Stimulated activated naive B cell treated with anti-CD40 and anti-IgM and Interleukin-4, amounts not matched to agents 10 μg/mL and 1 μg/mL and 100 μg/mL, for 72 hours (primary cell): ENCODE measurements at regions not wholly inside any gene's neighbourhood (a gene's known extent, or its start where the extent isn't known, plus 50 kb on each side); places are given as distances from the start of the nearest gene placed in this dataset.
"Not testable (repeated sequence)": the region's sequence is repeated elsewhere in the genome, so short reads cannot be mapped to it uniquely, and the experiment has no call there.

Experiments
- ATAC-seq, 2 donors: fragments of 150-1000 bp; cut with Tn5 transposase; replicated peaks; 2 replicates each; pipeline ENCODE4 v1.10.0; 2021; ENCODE audit warnings: moderate library complexity in 1 of 2
- DNase-seq: peaks from one replicate; pipeline ENCODE4 v3.0.0; 2021
- H3K27ac Mint-ChIP-seq: one replicate; pipeline ENCODE4 v1.8.0; 2022; ENCODE audit warnings: mild to moderate bottlenecking, mixed read lengths
- H3K27me3 Mint-ChIP-seq, 2 donors: one replicate each; pipeline ENCODE4 v1.8.0; 2022; ENCODE audit warnings: mixed read lengths in 2 of 2
- H3K36me3 Mint-ChIP-seq, 2 donors: one replicate each; pipeline ENCODE4 v1.8.0; 2022; ENCODE audit warnings: mixed read lengths in 2 of 2, mild to moderate bottlenecking in 1 of 2
- H3K4me1 Mint-ChIP-seq, 2 donors: one replicate each; pipeline ENCODE4 v1.8.0; 2022; ENCODE audit warnings: mixed read lengths in 2 of 2, mild to moderate bottlenecking in 1 of 2
- H3K4me3 Mint-ChIP-seq, 2 donors: one replicate each; pipeline ENCODE4 v1.8.0; 2022; ENCODE audit warnings: mild to moderate bottlenecking in 2 of 2, mixed read lengths in 2 of 2, moderate library complexity in 1 of 2
- H3K9me3 Mint-ChIP-seq, 2 donors: one replicate each; pipeline ENCODE4 v1.8.0; 2022; ENCODE audit warnings: mixed read lengths in 2 of 2, mild to moderate bottlenecking in 1 of 2

GRCh38 chr5:89849830-89850512, 559.6 kb downstream of the CETN3 start:
- H3K36me3 Mint-ChIP-seq, result no peaks in the 10 kb centered on the region
- peaks cover 4 to 5% of the 10 kb centered on the region in 2 donors for H3K4me1 Mint-ChIP-seq
- no peaks in the 10 kb centered on the region for H3K9me3 Mint-ChIP-seq
- no peaks in the 10 kb centered on the region for H3K27me3 Mint-ChIP-seq
- ATAC-seq (no peak), DNase-seq (no peak)
- no peak overlapping the region for H3K27ac Mint-ChIP-seq
- no peak overlapping the region for H3K4me3 Mint-ChIP-seq

GRCh38 chr5:89847743-89848142, 561.8 kb downstream of the CETN3 start:
- DNase-seq, result no peak
- H3K4me1 Mint-ChIP-seq, result peaks cover 0 to 6% of the 10 kb centered on the region in 2 donors
- no peaks in the 10 kb centered on the region for H3K27me3 Mint-ChIP-seq
- ATAC-seq, result no peak
- no peaks in the 10 kb centered on the region for H3K9me3 Mint-ChIP-seq
- no peaks in the 10 kb centered on the region for H3K36me3 Mint-ChIP-seq
- H3K4me3 Mint-ChIP-seq, result no peak overlapping the region
- H3K27ac Mint-ChIP-seq, result peak overlapping the region; percentile 4

GRCh38 chr5:89844548-89844947, 565.0 kb downstream of the CETN3 start:
- ATAC-seq (no peak), DNase-seq (no peak)
- no peaks in the 10 kb centered on the region for H3K36me3 Mint-ChIP-seq
- H3K27ac Mint-ChIP-seq, result no peak overlapping the region
- H3K27me3 Mint-ChIP-seq, result no peaks in the 10 kb centered on the region
- H3K4me3 Mint-ChIP-seq, result no peak overlapping the region
- H3K9me3 Mint-ChIP-seq, result no peaks in the 10 kb centered on the region
- peaks cover 0 to 6% of the 10 kb centered on the region in 2 donors for H3K4me1 Mint-ChIP-seq

DNA sequence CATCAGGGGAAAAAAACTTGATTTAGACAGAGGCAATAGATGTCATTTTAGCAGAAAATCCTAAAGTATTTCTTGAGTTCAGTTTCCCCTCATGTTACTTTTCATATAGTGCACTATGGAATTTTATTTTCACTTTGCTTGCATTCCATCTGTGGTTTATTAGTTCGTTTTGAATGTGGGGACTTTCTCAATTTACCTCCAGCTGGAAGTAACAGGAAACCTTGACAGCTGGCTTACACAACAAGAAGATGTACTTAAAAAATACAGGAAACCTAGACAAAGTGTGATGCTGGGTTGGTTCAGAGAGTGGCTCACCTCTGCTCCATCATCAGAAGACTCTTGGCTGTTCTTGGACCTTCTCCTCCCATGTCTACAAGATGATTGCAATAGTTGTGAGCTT, 567.0 kb downstream of the CETN3 start:
- DNase-seq (no peak), ATAC-seq (no peak)
- Mint-ChIP-seq H3K9me3 (no peaks in the 10 kb centered on the region), H3K27me3 (no peaks in the 10 kb centered on the region), H3K27ac (no peak overlapping the region), H3K4me3 (no peak overlapping the region), H3K4me1 (peaks cover 0 to 2% of the 10 kb centered on the region in 2 donors), H3K36me3 (no peaks in the 10 kb centered on the region)

DNA sequence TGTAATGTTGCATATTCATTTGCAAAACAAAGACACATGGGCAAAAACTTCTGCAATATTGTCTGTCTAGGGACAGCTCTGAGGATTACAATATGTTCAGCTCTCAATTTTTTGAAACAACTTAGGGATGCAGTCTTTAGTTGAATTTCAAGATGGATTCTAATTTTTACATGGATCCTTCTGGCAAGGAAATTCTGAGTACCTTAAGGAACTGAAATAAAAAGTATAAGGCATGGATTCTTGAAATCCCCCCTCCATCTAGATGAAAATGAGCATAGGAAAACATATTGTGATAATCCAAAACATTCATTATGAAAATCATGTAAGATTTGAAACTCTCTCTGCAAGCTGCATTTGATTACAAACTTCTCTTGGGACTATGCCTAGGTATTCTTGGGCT, 568.6 kb downstream of the CETN3 start:
- Mint-ChIP-seq H3K27me3 (no peaks in the 10 kb centered on the region), H3K4me1 (peaks cover 0 to 3% of the 10 kb centered on the region in 2 donors), H3K9me3 (peaks cover 5 to 7% of the 10 kb centered on the region in 2 donors), H3K36me3 (peaks cover 2 to 12% of the 10 kb centered on the region in 2 donors), H3K27ac (no peak overlapping the region), H3K4me3 (no peak overlapping the region)
- no peak for ATAC-seq
- DNase-seq, result no peak

DNA sequence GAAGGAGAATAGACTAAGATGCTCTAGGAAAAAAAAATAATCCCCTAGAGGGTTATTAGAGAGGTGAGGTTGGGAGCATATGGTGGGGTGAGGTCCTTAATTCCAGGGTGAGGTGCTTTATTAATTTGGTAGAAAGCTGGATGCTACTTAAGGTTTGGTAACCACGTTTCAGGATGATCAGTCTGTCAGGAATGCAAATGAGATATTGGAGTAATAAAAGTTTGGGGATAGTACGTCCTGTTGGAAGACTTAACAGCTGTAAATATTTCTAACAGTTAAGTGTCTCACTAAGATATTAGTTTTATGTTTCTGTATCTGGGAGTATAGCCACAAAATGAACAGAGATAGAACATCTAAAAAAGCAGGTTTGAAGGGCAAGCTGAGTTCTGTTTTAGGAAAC, 578.9 kb downstream of the CETN3 start:
- Mint-ChIP-seq H3K27ac (no peak overlapping the region), H3K9me3 (peaks cover 0 to 8% of the 10 kb centered on the region in 2 donors), H3K4me1 (peaks cover 6 to 14% of the 10 kb centered on the region in 2 donors), H3K4me3 (no peak overlapping the region), H3K36me3 (peaks cover 3 to 4% of the 10 kb centered on the region in 2 donors), H3K27me3 (peaks cover 0 to 5% of the 10 kb centered on the region in 2 donors)
- DNase-seq (no peak), ATAC-seq (no peak)

DNA sequence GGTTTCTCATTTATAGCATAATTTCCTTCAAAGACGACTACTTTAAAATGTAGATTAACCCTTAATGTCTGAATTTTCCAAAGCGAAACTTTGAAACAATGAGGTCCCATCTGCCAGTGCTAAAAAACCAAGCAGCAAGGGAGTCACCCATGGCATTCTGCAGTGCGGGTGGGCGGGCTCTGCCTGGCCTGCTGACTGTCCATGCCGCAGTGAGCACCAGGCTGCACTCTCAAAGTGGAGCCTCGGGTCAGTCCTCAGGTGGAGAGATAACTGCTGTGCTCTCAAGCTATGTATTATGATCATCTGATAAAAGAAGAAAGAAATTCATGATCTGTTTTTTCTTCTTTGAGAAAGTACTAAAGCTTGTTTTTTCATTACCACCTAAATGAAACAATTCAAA, 581.6 kb downstream of the CETN3 start:
- Mint-ChIP-seq H3K27me3 (no peaks in the 10 kb centered on the region), H3K4me1 (peaks cover 6 to 14% of the 10 kb centered on the region in 2 donors), H3K9me3 (peaks cover 0 to 1% of the 10 kb centered on the region in 2 donors), H3K36me3 (no peaks in the 10 kb centered on the region), H3K27ac (no peak overlapping the region), H3K4me3 (no peak overlapping the region)
- ATAC-seq, result no peak
- DNase-seq, result no peak

GRCh38 chr5:89827359-89827758, 582.2 kb downstream of the CETN3 start:
- Mint-ChIP-seq H3K4me3 (no peak overlapping the region), H3K27ac (no peak overlapping the region), H3K9me3 (peaks cover 0 to 1% of the 10 kb centered on the region in 2 donors), H3K36me3 (no peaks in the 10 kb centered on the region), H3K4me1 (peaks cover 6 to 14% of the 10 kb centered on the region in 2 donors), H3K27me3 (no peaks in the 10 kb centered on the region)
- DNase-seq (no peak), ATAC-seq (peak in 1 of 2 donors; percentile 18)

GRCh38 chr5:89826938-89827337, 582.6 kb downstream of the CETN3 start:
- DNase-seq (no peak), ATAC-seq (peak; percentile 42 to 51)
- H3K4me1 Mint-ChIP-seq, result peaks cover 6 to 14% of the 10 kb centered on the region in 2 donors
- peaks cover 0 to 1% of the 10 kb centered on the region in 2 donors for H3K9me3 Mint-ChIP-seq
- no peaks in the 10 kb centered on the region for H3K27me3 Mint-ChIP-seq
- peak overlapping the region in 1 of 2 donors; percentile 16 for H3K4me3 Mint-ChIP-seq
- H3K36me3 Mint-ChIP-seq, result no peaks in the 10 kb centered on the region
- H3K27ac Mint-ChIP-seq, result peak overlapping the region; percentile 60

GRCh38 chr5:89823046-89823445, 586.5 kb downstream of the CETN3 start:
- Mint-ChIP-seq H3K27ac (no peak overlapping the region), H3K27me3 (no peaks in the 10 kb centered on the region), H3K9me3 (peaks cover 0 to 1% of the 10 kb centered on the region in 2 donors), H3K4me3 (no peak overlapping the region), H3K36me3 (no peaks in the 10 kb centered on the region), H3K4me1 (peaks cover 6 to 14% of the 10 kb centered on the region in 2 donors)
- no peak for DNase-seq
- ATAC-seq, result no peak

DNA sequence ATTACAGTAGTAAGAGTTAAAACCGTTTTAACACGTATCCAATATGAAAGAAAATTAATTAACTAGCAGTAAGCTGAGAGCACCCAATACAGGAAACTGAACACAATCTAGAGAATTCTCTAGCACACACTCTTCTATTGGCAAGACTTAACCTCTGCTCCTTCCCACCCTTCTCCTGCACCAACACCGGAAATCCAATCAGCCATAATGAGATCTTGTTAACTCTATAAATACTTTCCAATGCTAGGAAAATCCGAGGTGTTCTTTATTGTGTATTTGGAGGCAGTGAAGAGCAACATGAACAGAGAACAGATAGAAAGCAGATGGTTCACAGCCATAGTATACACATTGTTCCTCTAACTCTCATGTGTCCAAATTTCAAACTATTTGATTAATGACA, 591.7 kb downstream of the CETN3 start:
- no peak for DNase-seq
- Mint-ChIP-seq H3K9me3 (peaks cover 0 to 5% of the 10 kb centered on the region in 2 donors), H3K27ac (no peak overlapping the region), H3K36me3 (no peaks in the 10 kb centered on the region), H3K4me1 (no peaks in the 10 kb centered on the region), H3K4me3 (no peak overlapping the region), H3K27me3 (no peaks in the 10 kb centered on the region)
- ATAC-seq, result no peak

GRCh38 chr5:89816038-89816437, 593.5 kb downstream of the CETN3 start:
- ATAC-seq (no peak), DNase-seq (no peak)
- Mint-ChIP-seq H3K4me3 (no peak overlapping the region), H3K4me1 (no peaks in the 10 kb centered on the region), H3K27ac (no peak overlapping the region), H3K9me3 (peaks cover 0 to 5% of the 10 kb centered on the region in 2 donors), H3K27me3 (no peaks in the 10 kb centered on the region), H3K36me3 (no peaks in the 10 kb centered on the region)

DNA sequence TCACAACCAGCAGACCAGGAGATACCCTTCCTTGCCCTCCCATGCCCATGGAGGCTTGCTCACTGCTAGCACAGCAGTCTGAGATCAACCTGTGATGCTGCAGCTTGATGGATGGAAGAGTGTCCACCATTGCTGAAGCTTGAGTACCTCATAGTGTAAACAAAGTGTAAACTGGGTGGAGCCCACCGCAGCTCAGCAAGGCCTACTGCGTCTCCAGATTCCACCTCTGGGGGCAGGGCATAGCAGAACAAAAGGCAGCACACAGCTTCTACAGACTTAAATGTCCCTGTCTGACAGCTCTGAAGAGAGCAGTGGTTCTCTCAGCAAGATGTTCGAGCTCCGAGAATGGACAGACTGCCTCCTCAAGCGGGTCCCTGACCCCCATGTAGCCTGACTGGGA, 608.8 kb downstream of the CETN3 start:
- H3K4me1 Mint-ChIP-seq, H3K27me3 Mint-ChIP-seq, H3K36me3 Mint-ChIP-seq, DNase-seq, H3K27ac Mint-ChIP-seq, ATAC-seq, H3K4me3 Mint-ChIP-seq: not testable (repeated sequence)
- peaks cover 10 to 18% of the 10 kb centered on the region in 2 donors for H3K9me3 Mint-ChIP-seq

- not testable (repeated sequence) for DNase-seq, ATAC-seq, H3K27ac Mint-ChIP-seq, H3K4me1 Mint-ChIP-seq, H3K4me3 Mint-ChIP-seq, H3K27me3 Mint-ChIP-seq
- Mint-ChIP-seq H3K9me3 (peaks cover 12 to 22% of the 10 kb centered on the region in 2 donors), H3K36me3 (peaks cover 10 to 12% of the 10 kb centered on the region in 2 donors)
Observed at GRCh38 chr5:89794504-89794903, 615.1 kb downstream of the CETN3 start.

- H3K4me1 Mint-ChIP-seq, H3K27ac Mint-ChIP-seq, H3K27me3 Mint-ChIP-seq, H3K4me3 Mint-ChIP-seq, DNase-seq, ATAC-seq: not testable (repeated sequence)
- Mint-ChIP-seq H3K9me3 (peaks cover 38 to 48% of the 10 kb centered on the region in 2 donors), H3K36me3 (peaks cover 21 to 44% of the 10 kb centered on the region in 2 donors)
Observed at GRCh38 chr5:89779734-89780133, 629.8 kb downstream of the CETN3 start.
